Cardiac muscle cell (in vitro differentiated cells and primary cell): ENCODE measurements at regions not wholly inside any gene's neighbourhood (a gene's known extent, or its start where the extent isn't known, plus 50 kb on each side); places are given as distances from the start of the nearest gene placed in this dataset.
"Not testable (repeated sequence)": the region's sequence is repeated elsewhere in the genome, so short reads cannot be mapped to it uniquely, and the experiment has no call there.

ENCODE experiments used
- DNase-seq, 2 donors: peaks; one replicate each; pipeline versions ENCODE4 v3.0.0 to v3.0.0-alpha.2; 2010 to 2017; ENCODE audit warnings: low read depth in 1 of 2, low spot score in 1 of 2
- H3K27ac ChIP-seq: fragments of 200-600 bp; sonication (generic); 2 replicates; pipeline ENCODE4 v1.5.1; 2016
- H3K27me3 ChIP-seq: fragments of 200-600 bp; sonication (generic); 2 replicates; pipeline ENCODE4 v1.6.0; 2016; ENCODE audit warnings: control low read depth
- H3K36me3 ChIP-seq: fragments of 200-600 bp; sonication (generic); 2 replicates; pipeline ENCODE4 v1.5.1; 2016; ENCODE audit warnings: control low read depth
- H3K4me1 ChIP-seq: fragments of 200-600 bp; sonication (generic); 2 replicates; pipeline ENCODE4 v1.8.1; 2017; ENCODE audit warnings: low read depth, mild to moderate bottlenecking, mixed run types
- H3K4me3 ChIP-seq: fragments of 200-600 bp; sonication (generic); 2 replicates; pipeline ENCODE4 v1.5.1; 2016; ENCODE audit warnings: mild to moderate bottlenecking
- H3K9me3 ChIP-seq: fragments of 200-600 bp; sonication (generic); 2 replicates; pipeline ENCODE4 v1.5.1; 2017; ENCODE audit warnings: low read depth, mild to moderate bottlenecking, control low read depth
- CTCF ChIP-seq: IDR thresholded peaks from 2 replicates; pipeline ENCODE4 v1.5.1; 2012; ENCODE audit warnings: low read depth, mild to moderate bottlenecking, low read length

DNA sequence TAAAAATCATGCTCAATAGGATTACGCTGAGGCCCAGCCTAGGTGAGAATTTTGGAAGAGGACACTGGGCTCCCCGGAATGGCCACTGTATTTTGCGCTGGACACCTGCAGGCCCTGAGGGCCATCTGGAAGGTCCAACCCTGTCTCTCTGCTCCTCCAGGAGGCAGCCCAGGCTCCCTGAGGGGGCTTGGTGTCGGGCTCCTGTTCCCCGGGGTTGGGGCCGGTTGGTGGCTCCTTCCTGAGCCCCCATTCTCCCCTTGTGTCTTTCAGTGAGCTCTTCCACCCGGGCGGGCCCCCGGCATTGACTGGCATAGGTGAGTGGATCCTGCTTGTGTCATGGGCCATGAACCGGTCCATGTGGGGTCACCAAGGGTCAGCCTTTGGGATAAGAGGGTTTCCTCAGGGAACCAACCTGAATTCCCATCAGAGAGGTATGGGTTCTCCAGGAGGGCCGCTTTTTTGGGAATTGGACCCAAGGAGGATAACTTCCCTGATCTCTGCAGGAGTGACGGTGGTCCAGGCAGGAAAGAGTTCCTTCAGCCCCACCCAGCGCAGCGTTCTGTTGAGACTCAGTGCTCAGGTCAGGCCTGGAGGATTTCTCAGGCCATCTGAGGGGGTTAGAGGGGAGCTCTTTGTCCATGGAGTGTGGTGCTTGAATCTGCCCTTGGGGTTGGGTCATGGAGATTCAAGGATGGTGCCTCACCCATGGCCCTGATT is 187.8 kb downstream of the UBE3A start:
- Histone ChIP-seq H3K27ac (no peak overlapping the region), H3K4me3 (no peak overlapping the region), H3K4me1 (no peaks in the 10 kb centered on the region), H3K9me3 (no peaks in the 10 kb centered on the region), H3K27me3 (no peaks in the 10 kb centered on the region), H3K36me3 (no peaks in the 10 kb centered on the region)
- TF ChIP-seq CTCF = no peak
- DNase-seq = no peak

GRCh38 chr15:25251700-25252390 is 187.0 kb downstream of the UBE3A start:
- Histone ChIP-seq H3K27me3 (no peaks in the 10 kb centered on the region), H3K4me3 (no peak overlapping the region), H3K4me1 (no peaks in the 10 kb centered on the region), H3K9me3 (no peaks in the 10 kb centered on the region), H3K36me3 (no peaks in the 10 kb centered on the region), H3K27ac (no peak overlapping the region)
- no peak for DNase-seq
- no peak for TF ChIP-seq CTCF

GRCh38 chr15:25253048-25253973 is 185.5 kb downstream of the UBE3A start:
- H3K27ac ChIP-seq, H3K9me3 ChIP-seq, H3K4me3 ChIP-seq, DNase-seq, H3K36me3 ChIP-seq, H3K4me1 ChIP-seq, H3K27me3 ChIP-seq: not testable (repeated sequence)

DNA sequence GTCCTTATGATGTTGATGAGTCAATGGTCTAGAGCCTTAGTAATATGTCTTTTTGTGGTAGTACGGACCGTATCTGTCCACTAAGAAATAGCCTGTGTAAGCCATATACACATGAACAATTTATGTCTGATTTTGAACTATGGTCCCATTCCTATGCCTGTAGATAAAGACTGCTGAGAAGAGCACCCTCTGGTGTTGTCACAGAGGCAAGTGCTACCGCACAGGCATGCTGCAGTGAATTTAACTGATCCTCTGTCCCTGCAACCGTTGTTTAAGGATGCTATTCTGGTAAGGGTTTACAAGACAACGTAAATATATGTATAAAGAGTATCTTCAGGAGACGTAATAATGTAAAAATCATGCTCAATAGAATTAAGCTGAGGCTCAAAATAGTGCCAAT is 170.7 kb downstream of the UBE3A start:
- Histone ChIP-seq H3K9me3 (no peaks in the 10 kb centered on the region), H3K27ac (no peak overlapping the region), H3K4me3 (no peak overlapping the region), H3K4me1 (no peaks in the 10 kb centered on the region), H3K27me3 (no peaks in the 10 kb centered on the region), H3K36me3 (no peaks in the 10 kb centered on the region)
- no peak for DNase-seq
- no peak for TF ChIP-seq CTCF
